ENCODE measurements at regions not wholly inside any gene's neighbourhood (a gene's known extent, or its start where the extent isn't known, plus 50 kb on each side); places are given as distances from the start of the nearest gene placed in this dataset.
"Not testable (repeated sequence)": the region's sequence is repeated elsewhere in the genome, so short reads cannot be mapped to it uniquely, and the experiment has no call there.

DNA sequence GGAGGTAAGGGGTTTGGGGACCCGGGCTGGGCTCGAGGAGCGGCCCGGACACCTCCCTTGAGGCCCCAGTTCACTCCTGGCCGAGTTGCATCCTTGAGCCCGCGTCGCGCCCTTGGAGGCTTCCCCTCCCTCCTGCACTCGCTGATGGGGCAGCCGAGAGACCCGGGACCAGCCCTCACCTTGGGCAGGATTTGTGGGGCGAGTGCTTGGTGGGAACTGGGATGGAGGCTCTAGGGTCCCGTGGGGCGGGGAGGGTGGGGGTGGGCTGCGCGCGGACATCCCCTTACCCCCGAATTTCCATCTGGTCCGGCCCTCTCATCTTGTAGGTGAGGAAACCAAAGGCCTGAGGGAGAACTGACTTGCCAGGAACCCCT, 134.9 kb upstream of the ERV3-1 start:
- TF ChIP-seq, protein P1, sequence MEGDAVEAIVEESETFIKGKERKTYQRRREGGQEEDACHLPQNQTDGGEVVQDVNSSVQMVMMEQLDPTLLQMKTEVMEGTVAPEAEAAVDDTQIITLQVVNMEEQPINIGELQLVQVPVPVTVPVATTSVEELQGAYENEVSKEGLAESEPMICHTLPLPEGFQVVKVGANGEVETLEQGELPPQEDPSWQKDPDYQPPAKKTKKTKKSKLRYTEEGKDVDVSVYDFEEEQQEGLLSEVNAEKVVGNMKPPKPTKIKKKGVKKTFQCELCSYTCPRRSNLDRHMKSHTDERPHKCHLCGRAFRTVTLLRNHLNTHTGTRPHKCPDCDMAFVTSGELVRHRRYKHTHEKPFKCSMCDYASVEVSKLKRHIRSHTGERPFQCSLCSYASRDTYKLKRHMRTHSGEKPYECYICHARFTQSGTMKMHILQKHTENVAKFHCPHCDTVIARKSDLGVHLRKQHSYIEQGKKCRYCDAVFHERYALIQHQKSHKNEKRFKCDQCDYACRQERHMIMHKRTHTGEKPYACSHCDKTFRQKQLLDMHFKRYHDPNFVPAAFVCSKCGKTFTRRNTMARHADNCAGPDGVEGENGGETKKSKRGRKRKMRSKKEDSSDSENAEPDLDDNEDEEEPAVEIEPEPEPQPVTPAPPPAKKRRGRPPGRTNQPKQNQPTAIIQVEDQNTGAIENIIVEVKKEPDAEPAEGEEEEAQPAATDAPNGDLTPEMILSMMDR (IDR thresholded peaks at IDR 0.05): not testable (repeated sequence)
- TF ChIP-seq, protein P2, sequence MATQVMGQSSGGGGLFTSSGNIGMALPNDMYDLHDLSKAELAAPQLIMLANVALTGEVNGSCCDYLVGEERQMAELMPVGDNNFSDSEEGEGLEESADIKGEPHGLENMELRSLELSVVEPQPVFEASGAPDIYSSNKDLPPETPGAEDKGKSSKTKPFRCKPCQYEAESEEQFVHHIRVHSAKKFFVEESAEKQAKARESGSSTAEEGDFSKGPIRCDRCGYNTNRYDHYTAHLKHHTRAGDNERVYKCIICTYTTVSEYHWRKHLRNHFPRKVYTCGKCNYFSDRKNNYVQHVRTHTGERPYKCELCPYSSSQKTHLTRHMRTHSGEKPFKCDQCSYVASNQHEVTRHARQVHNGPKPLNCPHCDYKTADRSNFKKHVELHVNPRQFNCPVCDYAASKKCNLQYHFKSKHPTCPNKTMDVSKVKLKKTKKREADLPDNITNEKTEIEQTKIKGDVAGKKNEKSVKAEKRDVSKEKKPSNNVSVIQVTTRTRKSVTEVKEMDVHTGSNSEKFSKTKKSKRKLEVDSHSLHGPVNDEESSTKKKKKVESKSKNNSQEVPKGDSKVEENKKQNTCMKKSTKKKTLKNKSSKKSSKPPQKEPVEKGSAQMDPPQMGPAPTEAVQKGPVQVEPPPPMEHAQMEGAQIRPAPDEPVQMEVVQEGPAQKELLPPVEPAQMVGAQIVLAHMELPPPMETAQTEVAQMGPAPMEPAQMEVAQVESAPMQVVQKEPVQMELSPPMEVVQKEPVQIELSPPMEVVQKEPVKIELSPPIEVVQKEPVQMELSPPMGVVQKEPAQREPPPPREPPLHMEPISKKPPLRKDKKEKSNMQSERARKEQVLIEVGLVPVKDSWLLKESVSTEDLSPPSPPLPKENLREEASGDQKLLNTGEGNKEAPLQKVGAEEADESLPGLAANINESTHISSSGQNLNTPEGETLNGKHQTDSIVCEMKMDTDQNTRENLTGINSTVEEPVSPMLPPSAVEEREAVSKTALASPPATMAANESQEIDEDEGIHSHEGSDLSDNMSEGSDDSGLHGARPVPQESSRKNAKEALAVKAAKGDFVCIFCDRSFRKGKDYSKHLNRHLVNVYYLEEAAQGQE (IDR thresholded peaks at IDR 0.05; ENCODE audit: insufficient read depth in 1 of 2, low read depth in 2 of 2, low read length in 1 of 2): not testable (repeated sequence)
- TF ChIP-seq SIN3A (IDR thresholded peaks at IDR 0.05; ENCODE audit: borderline replicate concordance, insufficient read depth, low read depth, low read length); POLR2AphosphoS5 (IDR thresholded peaks at IDR 0.05; ENCODE audit: low read depth, low read length); TCF7L2 (IDR thresholded peaks at IDR 0.05; ENCODE audit: low read depth, low read length): not testable (repeated sequence)
